Mesendoderm (in vitro differentiated cells): ENCODE measurements at regions not wholly inside any gene's neighbourhood (a gene's known extent, or its start where the extent isn't known, plus 50 kb on each side); places are given as distances from the start of the nearest gene placed in this dataset.

Experiments used
- DNase-seq: peaks from one replicate; pipeline ENCODE4 v3.0.0; 2013
- H2AK5ac ChIP-seq: 2 replicates; pipeline ENCODE4 v1.6.1; 2013; ENCODE audit warnings: low read length, inconsistent platforms
- H2BK120ac ChIP-seq: 2 replicates; pipeline ENCODE4 v1.6.1; 2013; ENCODE audit warnings: low read depth, mild to moderate bottlenecking, low read length, moderate library complexity, mixed read lengths
- H2BK15ac ChIP-seq: replicated peaks from 2 replicates; pipeline ENCODE4 v1.6.1; 2013; ENCODE audit warnings: low read depth, mild to moderate bottlenecking, moderate library complexity
- H2BK5ac ChIP-seq: 2 replicates; pipeline ENCODE4 v1.6.1; 2013; ENCODE audit warnings: low read length, inconsistent platforms
- H3K18ac ChIP-seq: 2 replicates; pipeline ENCODE4 v1.6.1; 2013; ENCODE audit warnings: mild to moderate bottlenecking, low read length, mixed read lengths
- H3K23ac ChIP-seq: one replicate; pipeline ENCODE4 v1.6.1; 2013; ENCODE audit warnings: low read length
- H3K27ac ChIP-seq: 2 replicates; pipeline ENCODE4 v1.5.1; 2013; ENCODE audit warnings: low read depth, mild to moderate bottlenecking, inconsistent platforms, low read length, moderate library complexity
- H3K27me3 ChIP-seq: 2 replicates; pipeline ENCODE4 v1.6.1; 2013; ENCODE audit warnings: low read length, control low read depth, mild to moderate bottlenecking, inconsistent platforms; ENCODE audit not compliant: insufficient read depth, poor library complexity
- H3K36me3 ChIP-seq: 2 replicates; pipeline ENCODE4 v1.6.1; 2013; ENCODE audit warnings: low read length, inconsistent platforms; ENCODE audit not compliant: control insufficient read depth, insufficient read depth
- H3K4ac ChIP-seq: one replicate; pipeline ENCODE4 v1.6.1; 2013; ENCODE audit warnings: low read depth, mild to moderate bottlenecking, low read length, moderate library complexity
- H3K4me1 ChIP-seq: 2 replicates; pipeline ENCODE4 v1.6.1; 2013; ENCODE audit warnings: low read depth, low read length, inconsistent platforms; ENCODE audit not compliant: control insufficient read depth
- H3K4me2 ChIP-seq: 2 replicates; pipeline ENCODE4 v1.6.1; 2013; ENCODE audit warnings: low read length
- H3K4me3 ChIP-seq: 2 replicates; pipeline ENCODE4 v1.5.1; 2013; ENCODE audit warnings: mild to moderate bottlenecking, low read length
- H3K56ac ChIP-seq: one replicate; pipeline ENCODE4 v1.6.1; 2013; ENCODE audit warnings: low read length
- H3K79me1 ChIP-seq: 2 replicates; pipeline ENCODE4 v1.6.1; 2013; ENCODE audit warnings: low read length, inconsistent platforms
- H3K79me2 ChIP-seq: 2 replicates; pipeline ENCODE4 v1.6.1; 2013; ENCODE audit warnings: mild to moderate bottlenecking, low read length; ENCODE audit not compliant: control insufficient read depth, insufficient read depth
- H3K9ac ChIP-seq: 2 replicates; pipeline ENCODE4 v1.6.1; 2013; ENCODE audit warnings: low read length, inconsistent platforms
- H4K5ac ChIP-seq: one replicate; pipeline ENCODE4 v1.6.1; 2013; ENCODE audit warnings: low read length
- H4K8ac ChIP-seq: one replicate; pipeline ENCODE4 v1.6.1; 2013; ENCODE audit warnings: low read depth, mild to moderate bottlenecking, control low read depth, low read length, moderate library complexity
- WGBS: extraction: QIAGEN DNeasy Blood & Tissue Kit; methylation state at CpG from one replicate; pipeline ENCODE4 v1.1.7; 2013; ENCODE audit warnings: low lambda C conversion rate, missing lambda C conversion rate; ENCODE audit not compliant: insufficient coverage; ENCODE audit errors: extremely low coverage; 5-methylcytosine and 5-hydroxymethylcytosine counted together

DNA sequence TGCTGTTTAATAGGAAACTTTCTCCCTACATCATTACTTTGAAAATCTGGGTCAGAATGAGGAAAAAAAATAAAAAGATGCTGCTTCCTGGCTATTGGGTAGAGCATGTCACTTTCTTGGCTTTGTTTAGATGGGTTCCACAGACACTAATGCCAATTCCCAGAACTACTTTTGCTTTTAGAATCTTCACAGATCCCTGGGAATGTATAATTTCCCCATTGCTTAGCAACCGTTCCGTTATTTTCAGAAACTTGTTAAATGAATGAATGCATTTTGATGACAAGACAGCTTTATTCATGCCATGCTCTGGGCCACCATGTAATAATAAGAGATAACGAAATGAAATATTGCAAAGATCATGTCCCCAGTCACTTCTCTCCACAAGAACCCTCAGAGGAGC, 126.5 kb upstream of the TRPC7 start:
- H3K23ac ChIP-seq: no peak overlapping the region
- H3K4me1 ChIP-seq: no peaks in the 10 kb centered on the region
- H2BK5ac ChIP-seq: no peak overlapping the region
- no peaks in the 10 kb centered on the region for H3K27me3 ChIP-seq
- no peak overlapping the region for H4K8ac ChIP-seq
- H3K36me3 ChIP-seq: no peaks in the 10 kb centered on the region
- H2AK5ac ChIP-seq: no peak overlapping the region
- H3K79me2 ChIP-seq: no peaks in the 10 kb centered on the region
- no peak overlapping the region for H3K9ac ChIP-seq
- no peaks in the 10 kb centered on the region for H3K79me1 ChIP-seq
- H3K4ac ChIP-seq: no peak overlapping the region
- no peak overlapping the region for H3K4me2 ChIP-seq
- H4K5ac ChIP-seq: no peak overlapping the region
- DNase-seq: no peak
- H3K27ac ChIP-seq: no peak overlapping the region
- H2BK15ac ChIP-seq: no peak overlapping the region
- no peak overlapping the region for H3K56ac ChIP-seq
- no CpG with 5 or more reads among the region's 3 CpGs for WGBS
- H2BK120ac ChIP-seq: no peak overlapping the region
- H3K18ac ChIP-seq: no peak overlapping the region
- H3K4me3 ChIP-seq: no peak overlapping the region

DNA sequence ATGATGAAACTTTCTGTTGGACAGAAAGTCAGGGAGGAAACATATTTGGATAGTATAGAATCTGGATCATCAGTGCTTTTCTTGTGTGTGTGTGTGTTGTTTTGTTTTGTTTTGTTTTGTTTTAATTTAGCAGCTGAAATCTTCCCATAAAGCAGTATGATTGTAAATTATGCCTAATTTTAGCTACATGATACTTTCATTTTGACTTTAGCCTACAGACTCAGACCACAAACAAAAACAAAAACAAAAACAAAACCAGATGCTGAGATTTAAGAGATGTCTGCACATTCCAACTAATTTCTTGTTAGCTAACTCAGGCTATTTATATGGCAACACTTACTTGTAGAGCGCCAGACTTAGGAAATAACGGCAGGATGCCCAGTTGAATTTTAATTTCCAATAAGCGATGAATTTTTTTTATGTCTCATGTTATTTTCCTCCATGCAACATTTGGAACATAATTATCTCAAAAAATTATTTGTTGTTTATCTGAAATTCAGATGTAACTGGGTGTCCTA, 119.5 kb upstream of the TRPC7 start:
- WGBS: no CpG with 5 or more reads among the region's 3 CpGs
- no peak overlapping the region for H2BK5ac ChIP-seq
- no peaks in the 10 kb centered on the region for H3K27me3 ChIP-seq
- DNase-seq: no peak
- H3K23ac ChIP-seq: no peak overlapping the region
- no peaks in the 10 kb centered on the region for H3K79me2 ChIP-seq
- no peak overlapping the region for H2BK15ac ChIP-seq
- H3K27ac ChIP-seq: no peak overlapping the region
- H3K79me1 ChIP-seq: no peaks in the 10 kb centered on the region
- no peak overlapping the region for H3K18ac ChIP-seq
- no peak overlapping the region for H4K5ac ChIP-seq
- no peaks in the 10 kb centered on the region for H3K36me3 ChIP-seq
- H2BK120ac ChIP-seq: no peak overlapping the region
- no peak overlapping the region for H3K9ac ChIP-seq
- no peaks in the 10 kb centered on the region for H3K4me1 ChIP-seq
- H3K4me2 ChIP-seq: no peak overlapping the region
- no peak overlapping the region for H3K56ac ChIP-seq
- H4K8ac ChIP-seq: no peak overlapping the region
- no peak overlapping the region for H3K4me3 ChIP-seq
- no peak overlapping the region for H3K4ac ChIP-seq
- H2AK5ac ChIP-seq: no peak overlapping the region

DNA sequence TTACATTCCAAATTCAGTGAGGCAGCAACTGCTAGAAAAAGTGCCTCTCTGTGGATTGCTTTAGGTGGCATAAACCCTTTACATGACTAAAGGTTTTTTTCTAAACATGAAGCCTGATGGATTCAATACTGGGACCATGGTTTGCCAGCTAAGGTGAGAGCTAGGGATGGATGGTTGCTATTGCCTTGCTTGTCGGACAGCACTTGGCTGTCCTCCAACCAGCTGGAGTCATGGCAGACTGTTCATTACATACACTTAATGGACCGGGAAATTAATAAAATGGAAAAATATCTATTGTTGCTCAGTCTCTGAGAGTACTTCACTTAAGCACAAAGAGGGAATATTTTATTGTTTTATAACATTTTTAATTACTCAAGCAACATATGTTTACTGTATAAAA, 116.9 kb upstream of the TRPC7 start:
- H3K27me3 ChIP-seq: no peaks in the 10 kb centered on the region
- no peak overlapping the region for H3K23ac ChIP-seq
- H4K5ac ChIP-seq: no peak overlapping the region
- no peaks in the 10 kb centered on the region for H3K36me3 ChIP-seq
- H3K56ac ChIP-seq: no peak overlapping the region
- H3K27ac ChIP-seq: no peak overlapping the region
- H2BK5ac ChIP-seq: no peak overlapping the region
- no peak overlapping the region for H3K4me2 ChIP-seq
- no peak overlapping the region for H3K18ac ChIP-seq
- H4K8ac ChIP-seq: no peak overlapping the region
- H3K4me3 ChIP-seq: no peak overlapping the region
- H2BK120ac ChIP-seq: no peak overlapping the region
- H3K79me1 ChIP-seq: no peaks in the 10 kb centered on the region
- H3K4me1 ChIP-seq: no peaks in the 10 kb centered on the region
- no peak overlapping the region for H2AK5ac ChIP-seq
- no peaks in the 10 kb centered on the region for H3K79me2 ChIP-seq
- H3K4ac ChIP-seq: no peak overlapping the region
- no CpG with 5 or more reads among the region's 2 CpGs for WGBS
- no peak overlapping the region for H2BK15ac ChIP-seq
- no peak overlapping the region for H3K9ac ChIP-seq
- no peak for DNase-seq

DNA sequence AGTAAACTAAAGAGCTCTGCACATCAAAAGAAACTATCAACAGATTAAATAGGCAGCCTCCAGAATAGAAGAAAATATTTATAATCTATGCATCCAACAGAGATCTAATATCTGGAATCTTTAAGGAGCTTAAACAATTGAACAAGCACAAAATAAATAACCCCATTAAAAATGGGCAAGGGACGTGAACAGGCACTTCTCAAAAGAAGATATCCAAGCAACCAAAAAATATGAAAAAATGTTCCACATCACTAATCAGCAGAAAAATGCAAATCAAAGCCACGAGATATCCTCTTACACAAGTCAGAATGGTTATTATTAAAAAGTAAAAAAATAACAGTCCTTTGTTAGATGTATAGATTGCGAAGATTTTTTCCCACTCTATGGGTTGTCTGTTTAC, 109.1 kb upstream of the TRPC7 start:
- H2AK5ac ChIP-seq: no peak overlapping the region
- no peak overlapping the region for H3K56ac ChIP-seq
- no peak overlapping the region for H3K4ac ChIP-seq
- WGBS: no CpG with 5 or more reads among the region's 3 CpGs
- no peak overlapping the region for H3K4me3 ChIP-seq
- no peak overlapping the region for H4K8ac ChIP-seq
- H3K4me1 ChIP-seq: no peaks in the 10 kb centered on the region
- no peak overlapping the region for H3K4me2 ChIP-seq
- DNase-seq: no peak
- no peak overlapping the region for H3K23ac ChIP-seq
- H3K36me3 ChIP-seq: no peaks in the 10 kb centered on the region
- H3K79me1 ChIP-seq: no peaks in the 10 kb centered on the region
- no peaks in the 10 kb centered on the region for H3K79me2 ChIP-seq
- H2BK5ac ChIP-seq: no peak overlapping the region
- no peak overlapping the region for H3K27ac ChIP-seq
- no peak overlapping the region for H4K5ac ChIP-seq
- no peak overlapping the region for H3K9ac ChIP-seq
- no peak overlapping the region for H3K18ac ChIP-seq
- H3K27me3 ChIP-seq: no peaks in the 10 kb centered on the region
- no peak overlapping the region for H2BK120ac ChIP-seq
- H2BK15ac ChIP-seq: no peak overlapping the region

DNA sequence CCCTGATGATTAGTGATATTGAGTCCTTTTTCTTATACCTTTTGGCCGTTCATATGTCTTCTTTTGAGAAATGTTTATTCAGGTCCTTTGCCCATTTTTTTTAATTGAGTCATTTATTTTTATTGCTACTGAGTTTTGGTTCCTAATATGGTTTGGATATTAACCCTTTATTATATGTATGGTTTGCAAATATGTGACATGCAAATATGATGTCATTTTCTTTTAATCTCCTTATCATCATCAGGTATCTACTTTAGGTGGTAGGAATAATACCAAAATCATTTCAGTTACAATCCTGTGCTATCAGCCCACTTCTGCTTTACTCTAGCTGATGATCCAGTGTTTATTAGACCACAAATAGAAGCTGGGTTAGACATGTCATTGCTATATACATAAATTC, 102.3 kb upstream of the TRPC7 start:
- no peaks in the 10 kb centered on the region for H3K27me3 ChIP-seq
- no peaks in the 10 kb centered on the region for H3K4me1 ChIP-seq
- no peak overlapping the region for H3K56ac ChIP-seq
- no peak overlapping the region for H3K23ac ChIP-seq
- H4K8ac ChIP-seq: no peak overlapping the region
- H3K4me3 ChIP-seq: no peak overlapping the region
- H3K4ac ChIP-seq: no peak overlapping the region
- no CpG with 5 or more reads among the region's 1 CpG for WGBS
- H2BK5ac ChIP-seq: no peak overlapping the region
- H2BK15ac ChIP-seq: no peak overlapping the region
- H3K79me1 ChIP-seq: no peaks in the 10 kb centered on the region
- no peaks in the 10 kb centered on the region for H3K79me2 ChIP-seq
- DNase-seq: no peak
- no peak overlapping the region for H2BK120ac ChIP-seq
- H3K27ac ChIP-seq: no peak overlapping the region
- H3K36me3 ChIP-seq: no peaks in the 10 kb centered on the region
- H3K9ac ChIP-seq: no peak overlapping the region
- H4K5ac ChIP-seq: no peak overlapping the region
- no peak overlapping the region for H3K4me2 ChIP-seq
- H3K18ac ChIP-seq: no peak overlapping the region
- H2AK5ac ChIP-seq: no peak overlapping the region

DNA sequence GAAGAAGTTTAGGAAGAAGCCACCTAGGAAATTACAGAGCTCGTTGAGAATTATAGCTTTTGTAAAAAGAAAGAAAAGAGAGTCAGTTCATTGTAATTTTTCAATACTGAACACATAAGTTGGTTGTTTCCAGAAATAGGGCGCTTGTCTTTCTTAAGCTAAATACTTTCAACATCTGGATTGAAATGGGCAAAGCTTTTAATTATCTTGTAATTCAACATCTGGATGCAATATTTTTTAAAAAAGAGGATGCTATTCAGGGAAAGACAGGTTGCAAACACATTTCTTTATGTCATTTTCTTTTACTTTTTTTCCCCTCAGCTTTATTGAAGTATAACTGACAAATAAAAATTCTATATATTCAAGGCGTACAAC, 100.7 kb upstream of the TRPC7 start:
- Histone ChIP-seq H2BK5ac (no peak overlapping the region), H4K5ac (no peak overlapping the region), H3K4me3 (no peak overlapping the region), H3K23ac (no peak overlapping the region), H3K79me1 (no peaks in the 10 kb centered on the region), H2BK120ac (no peak overlapping the region), H3K79me2 (no peaks in the 10 kb centered on the region), H3K9ac (no peak overlapping the region), H4K8ac (no peak overlapping the region), H2AK5ac (no peak overlapping the region), H3K27me3 (no peaks in the 10 kb centered on the region), H3K4ac (no peak overlapping the region), H3K4me2 (no peak overlapping the region), H3K18ac (no peak overlapping the region), H3K36me3 (no peaks in the 10 kb centered on the region), H2BK15ac (no peak overlapping the region), H3K4me1 (no peaks in the 10 kb centered on the region), H3K27ac (no peak overlapping the region), H3K56ac (no peak overlapping the region)
- no peak for DNase-seq
- 100% methylated on average over 1 of the region's 3 CpGs for WGBS
